ENCODE measurements at regions not wholly inside any gene's neighbourhood (a gene's known extent, or its start where the extent isn't known, plus 50 kb on each side); places are given as distances from the start of the nearest gene placed in this dataset.

DNA sequence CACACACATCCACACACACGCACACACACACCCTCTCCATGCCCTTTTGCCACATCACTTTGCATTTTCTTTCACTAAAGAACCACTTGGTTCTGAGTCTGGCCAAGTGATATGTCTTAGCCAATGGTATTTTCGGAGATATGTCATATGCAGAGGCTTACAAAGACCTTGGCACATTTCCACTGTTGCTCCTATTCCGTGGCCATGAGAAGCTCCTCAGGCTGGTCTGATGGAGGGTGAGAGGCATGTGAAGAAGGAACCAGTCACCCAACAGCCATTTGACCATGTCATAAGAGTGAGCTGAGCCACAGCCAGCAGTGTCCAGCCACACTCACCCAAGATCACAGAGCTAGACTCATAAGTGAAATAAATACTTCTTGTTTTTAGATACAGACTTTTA is 212.6 kb upstream of the NAV2 start:
- no peak for TF ChIP-seq EZH2 (IDR thresholded peaks at IDR 0.05; ENCODE audit: borderline replicate concordance, low read depth, low read length, poor library complexity, severe bottlenecking)
- TF ChIP-seq, protein P1, sequence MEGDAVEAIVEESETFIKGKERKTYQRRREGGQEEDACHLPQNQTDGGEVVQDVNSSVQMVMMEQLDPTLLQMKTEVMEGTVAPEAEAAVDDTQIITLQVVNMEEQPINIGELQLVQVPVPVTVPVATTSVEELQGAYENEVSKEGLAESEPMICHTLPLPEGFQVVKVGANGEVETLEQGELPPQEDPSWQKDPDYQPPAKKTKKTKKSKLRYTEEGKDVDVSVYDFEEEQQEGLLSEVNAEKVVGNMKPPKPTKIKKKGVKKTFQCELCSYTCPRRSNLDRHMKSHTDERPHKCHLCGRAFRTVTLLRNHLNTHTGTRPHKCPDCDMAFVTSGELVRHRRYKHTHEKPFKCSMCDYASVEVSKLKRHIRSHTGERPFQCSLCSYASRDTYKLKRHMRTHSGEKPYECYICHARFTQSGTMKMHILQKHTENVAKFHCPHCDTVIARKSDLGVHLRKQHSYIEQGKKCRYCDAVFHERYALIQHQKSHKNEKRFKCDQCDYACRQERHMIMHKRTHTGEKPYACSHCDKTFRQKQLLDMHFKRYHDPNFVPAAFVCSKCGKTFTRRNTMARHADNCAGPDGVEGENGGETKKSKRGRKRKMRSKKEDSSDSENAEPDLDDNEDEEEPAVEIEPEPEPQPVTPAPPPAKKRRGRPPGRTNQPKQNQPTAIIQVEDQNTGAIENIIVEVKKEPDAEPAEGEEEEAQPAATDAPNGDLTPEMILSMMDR (conservative IDR thresholded peaks at IDR 0.05; ENCODE audit: low read depth, low read length), result no peak

Measured in A673 (cell line).